PC-9 (cell line): ENCODE measurements at regions not wholly inside any gene's neighbourhood (a gene's known extent, or its start where the extent isn't known, plus 50 kb on each side); places are given as distances from the start of the nearest gene placed in this dataset.

ENCODE experiments used
- BruUV-seq: library from RNA; stranded (reverse); fragments of 400-500 nt; replicated peaks from 2 replicates; lab custom pipeline; 2021; lab: Mats Ljungman, UMichigan
- CTCF ChIA-PET: fragments of 300-600 bp; sonication (Branson Sonifier 250); formaldehyde crosslinking; loops from one replicate; lab custom pipeline; 2022; ENCODE audit warnings: antibody characterized with exemption; lab: Charles Lee
- POLR2A ChIA-PET: fragments of 300-600 bp; sonication (Branson Sonifier 250); formaldehyde crosslinking; loops from one replicate; lab custom pipeline; 2022; ENCODE audit warnings: antibody characterized with exemption; ENCODE audit not compliant: unreplicated experiment; lab: Charles Lee
- DNase-seq, 2 experiments: peaks; one replicate each; pipeline versions ENCODE4 v3.0.0 to v3.0.0-alpha.2; 2015 to 2022; ENCODE audit warnings: mixed read lengths in 1 of 2
- H2AFZ ChIP-seq: fragments of 200-600 bp; sonication (generic); 2 replicates; pipeline ENCODE4 v1.8.1; 2017; ENCODE audit warnings: antibody characterized with exemption
- H3F3A ChIP-seq: fragments of 200-600 bp; sonication (generic); 2 replicates; pipeline ENCODE4 v1.8.1; 2017; ENCODE audit warnings: antibody characterized with exemption, mild to moderate bottlenecking, low read depth; ENCODE audit not compliant: insufficient read depth
- H3K27ac ChIP-seq: fragments of 200-600 bp; sonication (generic); 2 replicates; pipeline ENCODE4 v1.6.1; 2016; ENCODE audit warnings: mixed run types
- H3K27me3 ChIP-seq: fragments of 200-600 bp; sonication (generic); 2 replicates; pipeline ENCODE4 v1.6.1; 2016; ENCODE audit warnings: low read depth, mixed run types; ENCODE audit not compliant: insufficient read depth
- H3K36me3 ChIP-seq: fragments of 200-600 bp; sonication (generic); 2 replicates; pipeline ENCODE4 v1.6.1; 2016; ENCODE audit warnings: low read depth, mixed run types
- H3K4me1 ChIP-seq: fragments of 200-600 bp; sonication (generic); replicated peaks from 2 replicates; pipeline ENCODE4 v1.6.1; 2016; ENCODE audit warnings: mixed run types; ENCODE audit not compliant: insufficient read depth
- H3K4me2 ChIP-seq: fragments of 200-600 bp; sonication (generic); 2 replicates; pipeline ENCODE4 v1.6.1; 2017; ENCODE audit warnings: mixed run types
- H3K4me3 ChIP-seq: fragments of 200-600 bp; sonication (generic); 2 replicates; pipeline ENCODE4 v1.6.1; 2016; ENCODE audit warnings: mixed run types
- H3K79me2 ChIP-seq: fragments of 200-600 bp; sonication (generic); 2 replicates; pipeline ENCODE4 v1.6.1; 2017; ENCODE audit warnings: low read depth, mixed run types
- H3K9me2 ChIP-seq: fragments of 200-600 bp; sonication (generic); 2 replicates; pipeline ENCODE4 v1.8.1; 2017; ENCODE audit warnings: mild to moderate bottlenecking; ENCODE audit not compliant: insufficient read depth
- H3K9me3 ChIP-seq: fragments of 200-600 bp; sonication (generic); 2 replicates; pipeline ENCODE4 v1.8.1; 2016; ENCODE audit warnings: low read depth; ENCODE audit not compliant: insufficient read depth
- H4K20me1 ChIP-seq: fragments of 200-600 bp; sonication (generic); 2 replicates; pipeline ENCODE4 v1.8.1; 2017; ENCODE audit not compliant: insufficient read depth
- CTCF ChIP-seq: fragments of 200-600 bp; sonication (generic); conservative IDR thresholded peaks from 2 replicates; pipeline ENCODE4 v1.6.1; 2017; ENCODE audit warnings: mixed run types, antibody characterized with exemption, mild to moderate bottlenecking, moderate library complexity
- EZH2 ChIP-seq: fragments of 200-600 bp; sonication (generic); IDR thresholded peaks from 2 replicates; pipeline ENCODE4 v1.8.0; 2017; ENCODE audit warnings: antibody characterized with exemption, low read depth
- intact Hi-C: fragments of 100-400 bp; cut with micrococcal nuclease; formaldehyde crosslinking; loops from one replicate; pipeline ENCODE4 v1.10.0; 2022; ENCODE audit not compliant: unreplicated experiment

GRCh38 chr19:29263305-29264135, 50.6 kb upstream of the UQCRFS1 start:
- no peaks in the 10 kb centered on the region for H3K9me3 ChIP-seq
- H2AFZ ChIP-seq = no peak overlapping the region
- peak in 1 of 2 experiments; percentile 36 for DNase-seq
- TF ChIP-seq EZH2 (no peak), CTCF (peak; percentile 81)
- ChIA-PET POLR2A (no interaction called here), CTCF (interaction anchor here (1.5 kb wide), 1 partner anchor 527 kb away, joined by 7 read pairs; no protein-coding TSS in a partner anchor)
- H3K4me2 ChIP-seq = no peak overlapping the region
- H3K4me1 ChIP-seq = no peaks in the 10 kb centered on the region
- H3K4me3 ChIP-seq = no peak overlapping the region
- no peaks in the 10 kb centered on the region for H3K36me3 ChIP-seq
- H3K27me3 ChIP-seq = peaks cover 52% of the 10 kb centered on the region
- BruUV-seq = no TSS peak
- H4K20me1 ChIP-seq = no peaks in the 10 kb centered on the region
- no peaks in the 10 kb centered on the region for H3K79me2 ChIP-seq
- no peaks in the 10 kb centered on the region for H3K9me2 ChIP-seq
- no peak overlapping the region for H3K27ac ChIP-seq
- H3F3A ChIP-seq = no peaks in the 10 kb centered on the region
- intact Hi-C loops = no loop called here

DNA sequence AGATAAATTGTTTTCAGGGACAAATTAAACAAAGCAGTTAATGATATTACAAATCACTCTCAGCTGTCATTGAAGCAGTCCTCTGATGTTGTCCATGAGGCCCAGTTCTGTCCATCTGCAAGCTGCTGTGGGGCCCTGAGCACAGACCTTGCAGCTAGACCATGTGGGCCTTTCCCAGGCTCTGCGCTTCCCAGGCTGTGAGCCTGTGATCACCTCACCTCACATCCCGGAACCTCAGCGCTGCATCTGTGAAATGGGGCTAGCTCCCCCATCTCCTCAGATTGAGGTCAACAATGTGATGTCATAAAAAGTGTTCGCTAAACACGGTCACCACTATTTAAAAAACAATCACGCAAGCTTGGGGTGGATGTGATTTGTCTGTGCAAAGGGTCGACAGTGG, 51.9 kb upstream of the UQCRFS1 start:
- no peaks in the 10 kb centered on the region for H3K36me3 ChIP-seq
- no peak overlapping the region for H2AFZ ChIP-seq
- no peak for DNase-seq
- intact Hi-C loops = no loop called here
- peaks cover 63% of the 10 kb centered on the region for H3K27me3 ChIP-seq
- no peaks in the 10 kb centered on the region for H3F3A ChIP-seq
- ChIA-PET CTCF (no interaction called here), POLR2A (no interaction called here)
- H3K4me1 ChIP-seq = no peaks in the 10 kb centered on the region
- no peaks in the 10 kb centered on the region for H4K20me1 ChIP-seq
- no peaks in the 10 kb centered on the region for H3K9me2 ChIP-seq
- no peaks in the 10 kb centered on the region for H3K79me2 ChIP-seq
- no peaks in the 10 kb centered on the region for H3K9me3 ChIP-seq
- no peak overlapping the region for H3K4me2 ChIP-seq
- H3K27ac ChIP-seq = no peak overlapping the region
- no peak overlapping the region for H3K4me3 ChIP-seq
- TF ChIP-seq EZH2 = no peak
- TF ChIP-seq CTCF = no peak
- no TSS peak for BruUV-seq

- Histone ChIP-seq H3K4me1 (no peaks in the 10 kb centered on the region), H3K27ac (no peak overlapping the region), H4K20me1 (no peaks in the 10 kb centered on the region), H3K27me3 (peaks cover 69% of the 10 kb centered on the region), H2AFZ (no peak overlapping the region), H3F3A (no peaks in the 10 kb centered on the region), H3K36me3 (no peaks in the 10 kb centered on the region), H3K79me2 (no peaks in the 10 kb centered on the region), H3K9me2 (no peaks in the 10 kb centered on the region), H3K4me3 (no peak overlapping the region), H3K4me2 (no peak overlapping the region), H3K9me3 (no peaks in the 10 kb centered on the region)
- intact Hi-C loops = no loop called here
- CTCF ChIA-PET = no interaction called here
- POLR2A ChIA-PET = no interaction called here
- no TSS peak for BruUV-seq
- no peak for TF ChIP-seq CTCF
- no peak for TF ChIP-seq EZH2
- DNase-seq = no peak
Observed at GRCh38 chr19:29265436-29265835, 52.5 kb upstream of the UQCRFS1 start.
